Body of pancreas (tissue), 4 donors: ENCODE measurements at regions not wholly inside any gene's neighbourhood (a gene's known extent, or its start where the extent isn't known, plus 50 kb on each side); places are given as distances from the start of the nearest gene placed in this dataset.

Experiments
- CTCF ChIP-seq, 7 experiments: fragments of 450-650 bp in 4 of 7; fragments of 200-600 bp in 3 of 7; sonication (generic) in 3 of 7; IDR thresholded peaks; one replicate each; pipeline ENCODE4 v1.5.1; 2016 to 2019; ENCODE audit warnings: antibody characterized with exemption in 7 of 7
- POLR2A ChIP-seq, 3 donors: fragments of 450-650 bp; IDR thresholded peaks; one replicate each; pipeline ENCODE4 v1.6.1; 2016; ENCODE audit warnings: antibody characterized with exemption in 3 of 3, mild to moderate bottlenecking in 2 of 3

GRCh38 chr13:107641574-107641973 is 573.8 kb downstream of the LIG4 start:
- no peak for TF ChIP-seq POLR2A (IDR thresholded peaks at IDR 0.05)
- TF ChIP-seq CTCF (IDR thresholded peaks at IDR 0.05) = no peak
